ENCODE measurements at regions not wholly inside any gene's neighbourhood (a gene's known extent, or its start where the extent isn't known, plus 50 kb on each side); places are given as distances from the start of the nearest gene placed in this dataset.

DNA sequence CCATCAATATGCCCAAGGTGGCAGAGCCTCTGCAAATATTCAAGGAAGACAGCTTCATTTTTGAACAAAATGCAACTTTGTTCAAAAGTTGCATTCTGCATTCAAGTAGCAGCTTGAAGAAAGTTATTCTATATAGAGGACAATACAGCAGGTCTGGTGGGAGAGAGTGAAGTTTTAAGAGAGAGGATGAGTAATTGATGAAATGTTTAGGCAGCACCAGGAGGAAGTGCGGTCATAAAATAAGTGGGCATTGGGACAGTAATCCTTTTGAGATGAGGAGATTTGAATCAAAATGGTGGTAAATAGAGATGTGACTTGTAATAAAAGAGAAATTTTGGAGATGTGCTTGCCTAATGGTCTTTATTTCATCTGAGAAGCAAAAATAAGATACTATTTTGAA, 607.3 kb upstream of the ZNF385D start:
- Histone ChIP-seq H3K4me2 (ENCODE audit: low read length) (no peak overlapping the region), H3K9me3 (ENCODE audit: low read length) (no peaks in the 10 kb centered on the region), H2AFZ (ENCODE audit: low read length) (no peak overlapping the region), H3K9me2 (ENCODE audit: low read depth, low read length) (no peaks in the 10 kb centered on the region), H3K36me3 (ENCODE audit: insufficient read depth, low read length) (no peaks in the 10 kb centered on the region), H3K4me3 (ENCODE audit: low read depth, low read length, poor library complexity, severe bottlenecking) (no peak overlapping the region), H3K27me3 (ENCODE audit: insufficient read depth, low read length) (no peaks in the 10 kb centered on the region), H3K79me2 (ENCODE audit: insufficient read depth, low read length) (no peaks in the 10 kb centered on the region), H3F3A (ENCODE audit: insufficient read depth, low read length) (no peaks in the 10 kb centered on the region), H4K20me1 (ENCODE audit: insufficient read depth, low read length) (no peaks in the 10 kb centered on the region), H3K4me1 (ENCODE audit: insufficient read depth, low read length, severe bottlenecking) (no peaks in the 10 kb centered on the region), H3K27ac (ENCODE audit: low read depth, low read length, poor library complexity, severe bottlenecking) (no peak overlapping the region), H3K9ac (ENCODE audit: low read length) (no peak overlapping the region)
- no peak for TF ChIP-seq EZH2 (IDR thresholded peaks at IDR 0.05; ENCODE audit: borderline replicate concordance, low read length)
- TF ChIP-seq, protein P1, sequence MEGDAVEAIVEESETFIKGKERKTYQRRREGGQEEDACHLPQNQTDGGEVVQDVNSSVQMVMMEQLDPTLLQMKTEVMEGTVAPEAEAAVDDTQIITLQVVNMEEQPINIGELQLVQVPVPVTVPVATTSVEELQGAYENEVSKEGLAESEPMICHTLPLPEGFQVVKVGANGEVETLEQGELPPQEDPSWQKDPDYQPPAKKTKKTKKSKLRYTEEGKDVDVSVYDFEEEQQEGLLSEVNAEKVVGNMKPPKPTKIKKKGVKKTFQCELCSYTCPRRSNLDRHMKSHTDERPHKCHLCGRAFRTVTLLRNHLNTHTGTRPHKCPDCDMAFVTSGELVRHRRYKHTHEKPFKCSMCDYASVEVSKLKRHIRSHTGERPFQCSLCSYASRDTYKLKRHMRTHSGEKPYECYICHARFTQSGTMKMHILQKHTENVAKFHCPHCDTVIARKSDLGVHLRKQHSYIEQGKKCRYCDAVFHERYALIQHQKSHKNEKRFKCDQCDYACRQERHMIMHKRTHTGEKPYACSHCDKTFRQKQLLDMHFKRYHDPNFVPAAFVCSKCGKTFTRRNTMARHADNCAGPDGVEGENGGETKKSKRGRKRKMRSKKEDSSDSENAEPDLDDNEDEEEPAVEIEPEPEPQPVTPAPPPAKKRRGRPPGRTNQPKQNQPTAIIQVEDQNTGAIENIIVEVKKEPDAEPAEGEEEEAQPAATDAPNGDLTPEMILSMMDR (IDR thresholded peaks at IDR 0.05; ENCODE audit: low read length), result no peak

DNA sequence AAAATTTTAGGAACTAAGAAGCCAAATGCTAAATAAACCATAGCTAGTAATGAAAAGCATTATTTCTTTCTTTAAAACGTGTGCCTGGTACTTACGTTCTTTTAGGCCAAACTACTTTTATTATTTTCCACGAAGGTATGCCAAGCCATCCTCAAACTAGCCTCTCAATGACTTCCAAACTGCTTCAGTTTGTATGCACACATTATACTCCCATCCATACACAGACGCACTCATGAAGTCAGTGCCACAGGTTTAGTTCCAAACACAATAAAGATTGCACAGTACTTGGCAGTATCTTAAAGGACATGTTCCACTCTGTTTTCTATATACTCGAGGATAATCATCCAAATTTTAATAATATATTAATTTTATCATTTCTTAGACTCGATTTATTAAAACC, 609.2 kb upstream of the ZNF385D start:
- no peak overlapping the region for H2AFZ ChIP-seq (ENCODE audit: low read length)
- no peaks in the 10 kb centered on the region for H3K27me3 ChIP-seq (ENCODE audit: insufficient read depth, low read length)
- H3K9me2 ChIP-seq (ENCODE audit: low read depth, low read length), result no peaks in the 10 kb centered on the region
- no peak overlapping the region for H3K9ac ChIP-seq (ENCODE audit: low read length)
- no peak overlapping the region for H3K27ac ChIP-seq (ENCODE audit: low read depth, low read length, poor library complexity, severe bottlenecking)
- no peaks in the 10 kb centered on the region for H3K36me3 ChIP-seq (ENCODE audit: insufficient read depth, low read length)
- H3K4me3 ChIP-seq (ENCODE audit: low read depth, low read length, poor library complexity, severe bottlenecking), result no peak overlapping the region
- TF ChIP-seq, protein P1 (IDR thresholded peaks at IDR 0.05; ENCODE audit: low read length), result no peak
- TF ChIP-seq EZH2 (IDR thresholded peaks at IDR 0.05; ENCODE audit: borderline replicate concordance, low read length), result no peak
- no peak overlapping the region for H3K4me2 ChIP-seq (ENCODE audit: low read length)
- H3K79me2 ChIP-seq (ENCODE audit: insufficient read depth, low read length), result no peaks in the 10 kb centered on the region
- H4K20me1 ChIP-seq (ENCODE audit: insufficient read depth, low read length), result no peaks in the 10 kb centered on the region
- H3K4me1 ChIP-seq (ENCODE audit: insufficient read depth, low read length, severe bottlenecking), result no peaks in the 10 kb centered on the region
- no peaks in the 10 kb centered on the region for H3F3A ChIP-seq (ENCODE audit: insufficient read depth, low read length)
- H3K9me3 ChIP-seq (ENCODE audit: low read length), result no peaks in the 10 kb centered on the region

DNA sequence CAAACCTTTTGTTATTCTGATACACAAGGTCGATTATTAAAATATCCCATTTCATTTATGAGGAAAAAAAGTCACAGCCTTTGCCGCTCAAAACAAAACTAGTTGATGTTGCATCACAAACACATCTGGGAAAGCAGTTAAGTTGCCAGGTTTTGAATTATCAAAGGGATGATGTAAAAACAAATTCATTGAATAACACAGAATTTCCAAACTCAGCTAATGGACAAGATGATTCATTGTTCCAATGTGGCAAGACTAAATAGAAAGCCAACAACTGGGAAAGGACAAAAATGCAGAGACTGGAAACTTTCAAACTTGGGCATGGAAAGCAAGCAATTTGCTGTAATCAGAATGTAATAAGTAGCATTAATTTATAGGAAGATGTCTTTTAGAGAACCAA, 610.0 kb upstream of the ZNF385D start:
- H3K79me2 ChIP-seq (ENCODE audit: insufficient read depth, low read length), result no peaks in the 10 kb centered on the region
- no peak overlapping the region for H3K27ac ChIP-seq (ENCODE audit: low read depth, low read length, poor library complexity, severe bottlenecking)
- H2AFZ ChIP-seq (ENCODE audit: low read length), result no peak overlapping the region
- no peaks in the 10 kb centered on the region for H4K20me1 ChIP-seq (ENCODE audit: insufficient read depth, low read length)
- H3K4me3 ChIP-seq (ENCODE audit: low read depth, low read length, poor library complexity, severe bottlenecking), result no peak overlapping the region
- no peaks in the 10 kb centered on the region for H3K9me3 ChIP-seq (ENCODE audit: low read length)
- no peak overlapping the region for H3K9ac ChIP-seq (ENCODE audit: low read length)
- TF ChIP-seq, protein P1 (IDR thresholded peaks at IDR 0.05; ENCODE audit: low read length), result no peak
- no peak for TF ChIP-seq EZH2 (IDR thresholded peaks at IDR 0.05; ENCODE audit: borderline replicate concordance, low read length)
- no peaks in the 10 kb centered on the region for H3K9me2 ChIP-seq (ENCODE audit: low read depth, low read length)
- no peak overlapping the region for H3K4me2 ChIP-seq (ENCODE audit: low read length)
- no peaks in the 10 kb centered on the region for H3K4me1 ChIP-seq (ENCODE audit: insufficient read depth, low read length, severe bottlenecking)
- H3K27me3 ChIP-seq (ENCODE audit: insufficient read depth, low read length), result no peaks in the 10 kb centered on the region
- no peaks in the 10 kb centered on the region for H3F3A ChIP-seq (ENCODE audit: insufficient read depth, low read length)
- H3K36me3 ChIP-seq (ENCODE audit: insufficient read depth, low read length), result no peaks in the 10 kb centered on the region
